GM10248 (cell line): ENCODE measurements at regions not wholly inside any gene's neighbourhood (a gene's known extent, or its start where the extent isn't known, plus 50 kb on each side); places are given as distances from the start of the nearest gene placed in this dataset.

Experiments used
- CTCF ChIA-PET: fragments of 300-600 bp; sonication (Branson Sonifier 250); formaldehyde crosslinking; extraction: SDS; loops from one replicate; lab custom pipeline; 2021; ENCODE audit warnings: antibody characterized with exemption; lab: Yijun Ruan, JAX
- POLR2A ChIA-PET: fragments of 350-650 bp; sonication (Branson Sonifier 250); formaldehyde crosslinking; extraction: SDS; loops from one replicate; lab custom pipeline; 2020; ENCODE audit warnings: antibody characterized with exemption; lab: Yijun Ruan, JAX
- DNase-seq: peaks from one replicate; pipeline ENCODE4 v3.0.0; 2012; ENCODE audit errors: extremely low spot score
- TF ChIP-seq, protein P1 (sequence below): IDR thresholded peaks from 2 replicates; pipeline ENCODE4 v1.5.1; 2012; ENCODE audit warnings: mild to moderate bottlenecking, low read depth; ENCODE audit errors: extremely low read depth, missing control alignments, control extremely low read depth

GRCh38 chr3:106510206-106510605, 641.4 kb upstream of the CBLB start:
- DNase-seq: no peak
- ChIA-PET CTCF (interaction anchor here (1.1 to 1.5 kb wide), 2 partner anchors 8 to 17 kb away, joined by 3 to 5 read pairs; no protein-coding TSS in a partner anchor), POLR2A (no interaction called here)
- TF ChIP-seq, protein P1, sequence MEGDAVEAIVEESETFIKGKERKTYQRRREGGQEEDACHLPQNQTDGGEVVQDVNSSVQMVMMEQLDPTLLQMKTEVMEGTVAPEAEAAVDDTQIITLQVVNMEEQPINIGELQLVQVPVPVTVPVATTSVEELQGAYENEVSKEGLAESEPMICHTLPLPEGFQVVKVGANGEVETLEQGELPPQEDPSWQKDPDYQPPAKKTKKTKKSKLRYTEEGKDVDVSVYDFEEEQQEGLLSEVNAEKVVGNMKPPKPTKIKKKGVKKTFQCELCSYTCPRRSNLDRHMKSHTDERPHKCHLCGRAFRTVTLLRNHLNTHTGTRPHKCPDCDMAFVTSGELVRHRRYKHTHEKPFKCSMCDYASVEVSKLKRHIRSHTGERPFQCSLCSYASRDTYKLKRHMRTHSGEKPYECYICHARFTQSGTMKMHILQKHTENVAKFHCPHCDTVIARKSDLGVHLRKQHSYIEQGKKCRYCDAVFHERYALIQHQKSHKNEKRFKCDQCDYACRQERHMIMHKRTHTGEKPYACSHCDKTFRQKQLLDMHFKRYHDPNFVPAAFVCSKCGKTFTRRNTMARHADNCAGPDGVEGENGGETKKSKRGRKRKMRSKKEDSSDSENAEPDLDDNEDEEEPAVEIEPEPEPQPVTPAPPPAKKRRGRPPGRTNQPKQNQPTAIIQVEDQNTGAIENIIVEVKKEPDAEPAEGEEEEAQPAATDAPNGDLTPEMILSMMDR: no peak

GRCh38 chr3:106512846-106513245, 644.0 kb upstream of the CBLB start:
- CTCF ChIA-PET: no interaction called here
- TF ChIP-seq, protein P1: no peak
- DNase-seq: no peak
- POLR2A ChIA-PET: no interaction called here

GRCh38 chr3:106514431-106514830, 645.6 kb upstream of the CBLB start:
- ChIA-PET POLR2A (no interaction called here), CTCF (no interaction called here)
- TF ChIP-seq, protein P1: no peak
- DNase-seq: no peak

DNA sequence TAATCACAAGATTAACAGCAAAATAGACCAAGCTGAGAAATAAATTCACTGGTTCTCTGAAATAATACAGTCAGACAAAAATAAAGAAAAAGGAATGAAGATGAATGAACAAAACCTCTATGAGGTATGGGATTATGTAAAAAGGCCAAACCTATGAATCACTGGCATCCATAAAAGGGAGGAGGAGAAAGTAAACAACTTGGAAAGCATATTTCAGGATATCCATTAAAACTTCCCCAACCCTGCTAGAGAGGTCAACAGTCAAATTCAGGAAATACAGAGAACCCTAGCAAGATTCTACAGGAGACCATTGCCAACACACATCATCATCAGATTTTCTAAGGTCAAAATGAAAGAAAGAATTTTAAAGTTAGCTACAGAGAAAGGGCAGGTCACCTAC, 649.7 kb upstream of the CBLB start:
- no peak for DNase-seq
- POLR2A ChIA-PET: no interaction called here
- CTCF ChIA-PET: interaction anchor here (0.9 to 1.4 kb wide), 3 partner anchors 9 to 40 kb away, joined by 3 to 5 read pairs (median 3); no protein-coding TSS in a partner anchor

DNA sequence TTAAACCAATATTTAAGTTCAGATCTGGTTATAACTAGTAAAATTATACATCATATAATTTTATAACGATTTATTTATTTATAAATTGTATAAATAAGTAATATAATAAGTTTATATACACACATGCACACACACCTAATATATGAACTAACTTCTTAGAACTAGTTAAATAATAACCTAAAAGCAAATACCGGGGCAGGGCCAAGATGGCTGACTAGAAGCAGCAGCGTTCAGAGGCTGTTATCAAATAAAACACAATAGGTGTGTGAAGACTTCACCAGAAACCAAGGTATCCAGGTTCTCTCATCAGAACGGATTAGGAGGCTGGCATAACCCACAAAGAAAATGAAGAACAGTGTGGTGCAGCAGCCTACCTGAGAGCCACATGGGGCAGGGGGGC, 653.6 kb upstream of the CBLB start:
- ChIA-PET POLR2A (no interaction called here), CTCF (no interaction called here)
- TF ChIP-seq, protein P1: no peak
- DNase-seq: no peak

More for the DNA sequence above, 649.7 kb upstream of the CBLB start:
- TF ChIP-seq, protein P1: no peak

DNA sequence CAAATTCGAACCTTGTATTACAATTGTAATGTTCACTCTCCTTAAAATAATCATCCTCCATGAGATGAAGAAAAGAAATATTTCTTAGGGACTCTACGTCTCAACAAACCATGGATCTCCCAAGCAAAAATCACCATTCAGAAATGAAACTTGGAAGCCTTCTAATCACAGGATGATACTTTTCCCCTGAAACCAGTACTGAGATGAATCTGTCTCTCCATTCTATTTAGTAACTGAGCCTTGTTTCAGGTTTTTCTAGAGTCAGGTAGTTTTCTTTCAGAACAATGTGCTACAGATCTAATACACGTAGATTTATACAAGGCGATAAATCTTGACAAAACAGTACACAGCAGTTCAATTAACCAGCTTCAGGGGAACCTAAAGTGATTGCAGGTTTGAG, 660.1 kb upstream of the CBLB start:
- no peak for DNase-seq
- CTCF ChIA-PET: no interaction called here
- POLR2A ChIA-PET: no interaction called here
- TF ChIP-seq, protein P1: no peak

- no peak for DNase-seq
- TF ChIP-seq, protein P1: no peak
- CTCF ChIA-PET: no interaction called here
Observed at GRCh38 chr3:106529738-106530137, 660.9 kb upstream of the CBLB start.

More at GRCh38 chr3:106529738-106530137, 660.9 kb upstream of the CBLB start:
- POLR2A ChIA-PET: no interaction called here
